GM19238 (cell line): ENCODE measurements at regions not wholly inside any gene's neighbourhood (a gene's known extent, or its start where the extent isn't known, plus 50 kb on each side); places are given as distances from the start of the nearest gene placed in this dataset.

ENCODE experiments used
- DNase-seq: peaks from one replicate; pipeline ENCODE4 v3.0.0; 2011; ENCODE audit warnings: low spot score; ENCODE audit not compliant: insufficient read length

DNA sequence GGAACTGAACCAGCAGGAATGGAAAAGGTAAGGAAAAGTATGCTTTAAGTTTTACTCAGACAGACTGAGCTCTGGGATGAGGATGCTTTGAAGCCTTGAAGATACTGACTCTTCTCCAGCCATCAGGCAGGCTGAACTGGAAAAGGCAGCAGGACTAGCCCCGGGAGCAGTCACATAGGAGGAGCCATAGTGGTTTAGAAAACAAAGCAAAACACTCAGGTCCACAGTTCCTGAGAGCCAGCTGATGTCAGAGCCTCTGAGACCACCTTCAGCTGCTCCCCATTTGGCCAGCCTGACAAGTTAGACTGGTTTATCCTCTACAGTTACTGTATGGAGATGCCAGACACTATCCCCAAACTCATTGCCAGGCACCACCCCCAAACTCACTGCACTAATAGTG lies 167.9 kb upstream of the CPEB2 start:
- DNase-seq: no peak

DNA sequence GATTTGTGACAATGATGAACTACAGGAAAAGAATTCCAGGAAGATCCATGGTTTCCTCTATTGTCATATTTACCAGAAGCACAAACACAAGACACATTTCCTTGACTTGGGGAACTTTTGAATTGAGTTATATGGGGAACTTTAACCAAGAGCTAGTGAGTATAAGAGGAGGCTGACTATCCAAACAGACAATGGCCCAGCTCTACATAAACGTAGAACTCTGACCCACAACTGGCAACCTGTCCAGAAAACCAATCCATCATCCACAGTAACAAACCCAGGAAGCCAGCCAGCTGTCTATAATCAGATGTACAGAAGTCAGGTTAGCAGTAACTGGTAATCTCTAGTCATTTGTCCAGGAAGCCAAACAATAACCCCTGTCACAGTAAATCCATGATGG lies 167.0 kb upstream of the CPEB2 start:
- DNase-seq: no peak

DNA sequence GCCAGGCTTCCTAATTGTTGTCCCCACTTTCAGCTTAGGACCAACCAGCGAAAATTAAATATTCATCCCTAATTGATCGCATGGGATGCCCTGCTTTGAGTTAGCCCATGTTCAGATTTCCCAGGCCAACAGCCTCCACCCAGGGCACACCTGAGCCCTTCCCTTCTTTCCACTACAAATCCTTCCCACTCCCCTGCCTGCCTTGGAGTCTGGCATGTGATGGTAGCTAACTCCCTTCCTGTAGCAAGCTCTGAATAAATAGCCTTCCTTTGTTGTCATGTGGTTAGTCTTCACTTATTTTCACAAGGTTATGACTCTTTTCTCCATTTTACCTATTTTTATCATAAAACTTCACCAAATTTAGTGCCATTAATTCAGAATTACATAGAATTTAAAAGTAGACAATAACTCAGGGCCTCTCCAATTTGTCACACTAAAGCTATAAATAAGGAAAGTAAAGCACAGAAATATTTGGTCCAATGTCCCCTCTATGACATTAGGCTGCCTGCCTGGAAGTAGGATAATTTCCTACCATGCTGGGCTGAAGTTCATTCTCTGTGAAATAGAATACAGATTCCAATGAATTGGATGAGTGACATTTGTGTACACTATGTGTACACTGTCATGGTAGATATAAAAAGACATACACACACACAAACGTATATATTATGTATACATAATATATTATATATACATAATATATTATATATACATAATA lies 166.4 kb upstream of the CPEB2 start:
- DNase-seq: no peak

DNA sequence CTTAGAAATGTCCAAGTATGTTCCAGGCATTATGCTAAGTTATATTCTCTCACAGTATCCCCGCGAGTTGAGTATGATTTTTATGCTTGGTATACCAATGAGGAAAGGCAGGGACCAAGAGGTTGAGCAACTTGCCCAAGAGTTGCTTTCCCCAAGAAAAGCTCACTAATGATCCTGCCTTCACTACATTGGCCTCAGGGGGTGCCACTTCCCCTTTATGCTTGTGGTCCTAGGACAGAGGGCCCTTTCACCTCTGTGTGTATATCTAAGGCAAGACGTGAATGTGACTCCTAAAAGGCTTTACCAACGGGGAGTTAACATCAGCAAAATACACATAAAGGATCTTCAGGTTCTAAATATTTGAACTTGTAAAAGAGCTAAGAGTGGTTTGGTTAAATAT lies 164.4 kb upstream of the CPEB2 start:
- DNase-seq: no peak

DNA sequence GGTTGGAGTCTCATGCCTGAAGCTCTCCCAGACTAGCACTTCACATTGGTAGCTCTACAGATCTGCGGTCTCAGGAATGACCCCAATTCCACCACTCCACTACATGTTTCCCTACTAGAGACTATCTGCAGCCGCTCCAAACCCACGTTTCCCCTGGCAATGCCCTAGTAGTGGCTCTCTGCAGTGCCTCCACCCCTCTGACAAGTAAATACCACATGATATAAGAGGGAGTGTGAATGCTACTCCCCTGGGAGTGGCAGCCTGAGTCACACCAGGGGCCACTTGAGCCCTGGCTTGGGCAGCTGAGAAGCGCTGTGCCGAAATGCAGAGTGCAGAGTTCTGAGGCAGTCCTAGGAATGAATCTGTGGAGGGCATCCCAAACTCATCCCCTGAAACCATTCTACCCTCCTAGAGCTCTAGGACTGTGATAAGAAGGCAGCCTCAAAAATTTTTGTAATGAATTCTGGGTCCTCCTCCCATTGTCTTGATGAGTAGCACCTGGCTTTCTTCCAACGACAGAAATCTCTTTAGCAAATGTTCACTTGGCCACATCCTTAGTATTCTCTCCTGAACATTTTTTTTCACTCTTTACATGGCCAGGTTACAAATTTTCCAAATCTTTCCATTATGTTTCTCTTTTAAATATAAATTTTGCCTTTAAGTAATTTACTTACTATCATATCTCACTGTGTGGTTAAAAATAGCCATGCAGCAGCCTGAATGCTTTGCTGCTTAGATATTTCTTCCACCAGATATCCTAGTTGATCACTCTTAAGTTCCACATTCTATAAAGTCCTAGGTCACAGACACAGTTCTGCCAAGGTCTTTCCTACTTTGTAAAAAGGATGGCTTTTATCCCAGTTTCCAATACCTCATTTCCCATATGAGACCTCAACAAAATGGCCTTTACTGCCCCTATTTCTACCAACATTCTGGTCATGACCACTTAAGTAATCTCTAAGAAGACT lies 160.2 kb upstream of the CPEB2 start:
- DNase-seq: no peak

DNA sequence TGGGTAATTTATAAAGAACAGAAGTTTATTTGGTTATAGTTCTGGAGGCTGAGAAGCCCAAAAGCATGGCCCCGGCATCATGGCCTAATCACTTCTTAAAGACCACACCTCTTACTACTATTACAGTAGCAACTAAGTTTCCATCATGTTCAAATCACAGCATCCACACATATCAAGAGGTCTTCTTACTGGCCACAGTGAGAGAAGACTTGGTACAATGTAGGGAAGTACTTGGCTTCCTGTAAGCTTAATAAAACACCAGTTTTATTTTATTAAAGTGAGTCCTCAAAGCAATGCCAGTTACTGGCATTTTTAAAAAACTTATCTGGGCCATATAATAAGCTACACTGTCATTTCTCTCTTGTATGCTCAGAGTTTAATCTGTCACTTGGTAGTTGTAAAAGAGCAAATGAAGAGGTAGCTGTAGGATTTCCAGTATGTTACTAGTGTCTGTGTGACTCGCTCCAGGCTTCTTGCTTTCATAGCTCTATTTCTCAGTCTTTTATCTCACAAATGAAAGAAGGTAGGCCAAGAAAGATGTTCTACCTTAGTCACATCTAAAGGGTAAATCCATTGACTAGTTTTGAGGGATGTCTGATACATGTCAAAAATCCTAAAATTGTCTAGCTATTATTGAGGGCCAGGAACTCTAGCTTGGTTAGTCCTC lies 159.2 kb upstream of the CPEB2 start:
- DNase-seq: no peak

DNA sequence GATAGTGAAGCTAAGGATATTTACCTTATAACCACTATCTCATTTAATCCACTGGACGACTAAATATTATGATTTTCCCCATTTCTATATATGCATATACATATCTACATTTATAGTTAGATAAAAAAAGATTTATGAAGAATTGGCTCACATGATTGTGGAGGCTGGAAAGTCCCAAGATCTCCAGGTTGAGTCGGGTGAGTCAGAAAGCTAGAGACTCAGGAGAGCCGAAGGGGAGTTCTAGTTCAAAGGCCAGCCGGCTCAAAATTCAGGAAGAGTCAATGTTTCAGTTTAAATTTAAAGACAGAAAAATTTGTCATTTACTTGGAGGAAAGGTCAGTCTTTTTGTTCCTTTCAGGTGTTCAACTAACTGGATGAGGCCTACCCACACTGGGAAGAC lies 158.2 kb upstream of the CPEB2 start:
- DNase-seq: no peak

GRCh38 chr4:14848229-14848628 lies 154.1 kb upstream of the CPEB2 start:
- DNase-seq: no peak

- DNase-seq: no peak
These were observed 151.7 kb upstream of the CPEB2 start for GRCh38 chr4:14850455-14851097.

- no peak for DNase-seq
These were observed 148.9 kb upstream of the CPEB2 start for GRCh38 chr4:14853176-14853943.

- DNase-seq: no peak
These were observed 146.6 kb upstream of the CPEB2 start for GRCh38 chr4:14855719-14856061.

DNA sequence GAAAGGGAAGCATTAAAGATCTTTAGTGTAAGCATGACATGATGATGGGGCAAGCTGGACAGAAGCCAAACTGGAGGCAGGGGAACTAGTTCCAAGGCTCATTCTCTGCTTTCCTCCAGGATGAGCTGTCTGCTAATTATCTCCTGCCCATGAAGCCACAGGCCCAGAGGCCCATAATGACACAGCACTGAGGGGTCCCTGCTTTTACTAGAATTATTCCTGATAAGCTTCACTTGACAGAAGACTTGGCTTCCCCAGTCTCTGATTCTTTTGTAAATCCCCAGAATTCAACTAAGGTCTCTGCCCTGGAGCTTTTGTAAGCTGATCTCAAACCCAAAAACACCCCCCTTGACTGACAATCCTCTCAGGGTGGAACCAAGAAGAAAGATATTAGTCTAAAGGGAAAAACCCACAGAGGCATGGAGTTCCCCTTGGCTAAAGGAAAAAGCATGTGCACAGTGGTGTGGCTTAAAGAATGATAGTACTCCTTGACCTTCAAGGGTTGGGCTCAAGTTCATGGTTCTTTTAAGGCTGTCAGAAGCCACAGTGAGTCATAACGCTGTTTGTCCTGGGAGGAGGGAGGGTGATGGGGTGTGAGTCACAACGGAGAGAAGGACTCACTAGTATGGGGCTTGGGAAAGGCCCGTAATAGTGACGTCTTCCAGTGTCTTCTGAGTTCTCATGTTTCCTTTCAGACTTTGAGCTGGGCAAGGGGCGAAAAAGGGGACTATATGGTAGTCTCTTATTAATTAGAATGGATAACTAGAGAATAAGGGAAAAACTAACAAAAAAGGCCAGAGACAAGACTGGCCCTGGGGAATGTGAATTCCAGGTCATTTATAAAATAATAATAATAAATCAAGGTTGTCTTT lies 146.0 kb upstream of the CPEB2 start:
- DNase-seq: peak; percentile 13

DNA sequence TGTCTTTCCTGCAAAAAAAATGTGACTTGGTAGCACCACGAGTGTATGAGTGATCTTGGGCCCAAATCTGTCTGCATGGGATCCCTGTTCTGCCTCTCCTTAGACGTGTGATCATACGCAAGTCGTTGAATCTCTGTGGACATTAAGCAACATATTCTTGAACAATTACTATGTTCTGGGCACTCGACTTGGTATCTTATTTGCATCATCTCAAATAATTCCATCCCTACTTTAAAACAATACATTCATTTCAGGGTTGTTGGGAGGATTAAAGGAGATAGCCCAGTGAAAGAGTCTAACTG lies 145.4 kb upstream of the CPEB2 start:
- DNase-seq: no peak

- DNase-seq: no peak
These were observed 144.8 kb upstream of the CPEB2 start for GRCh38 chr4:14857475-14857874.

- DNase-seq: no peak
These were observed 144.3 kb upstream of the CPEB2 start for GRCh38 chr4:14857981-14858380.

DNA sequence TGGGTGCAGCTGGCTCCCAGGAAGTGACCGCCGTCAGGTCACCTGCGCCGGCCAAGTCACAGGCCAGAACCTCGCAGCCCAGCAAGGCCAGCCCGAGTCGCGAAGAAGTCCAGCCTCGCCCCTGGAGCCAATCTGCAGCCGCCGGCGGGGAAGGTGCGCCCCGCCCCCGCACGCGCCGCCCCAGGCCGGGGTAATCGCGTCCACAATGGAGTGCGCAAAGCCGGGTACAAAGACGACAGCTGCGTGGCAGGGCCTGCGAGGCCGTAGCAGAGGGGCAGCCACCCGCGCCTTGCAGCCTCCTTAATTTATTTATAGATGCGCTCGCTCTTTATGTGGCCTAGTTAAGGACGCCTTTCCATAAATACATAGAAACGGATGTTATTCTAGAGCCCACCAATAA lies 139.4 kb upstream of the CPEB2 start:
- no peak for DNase-seq

DNA sequence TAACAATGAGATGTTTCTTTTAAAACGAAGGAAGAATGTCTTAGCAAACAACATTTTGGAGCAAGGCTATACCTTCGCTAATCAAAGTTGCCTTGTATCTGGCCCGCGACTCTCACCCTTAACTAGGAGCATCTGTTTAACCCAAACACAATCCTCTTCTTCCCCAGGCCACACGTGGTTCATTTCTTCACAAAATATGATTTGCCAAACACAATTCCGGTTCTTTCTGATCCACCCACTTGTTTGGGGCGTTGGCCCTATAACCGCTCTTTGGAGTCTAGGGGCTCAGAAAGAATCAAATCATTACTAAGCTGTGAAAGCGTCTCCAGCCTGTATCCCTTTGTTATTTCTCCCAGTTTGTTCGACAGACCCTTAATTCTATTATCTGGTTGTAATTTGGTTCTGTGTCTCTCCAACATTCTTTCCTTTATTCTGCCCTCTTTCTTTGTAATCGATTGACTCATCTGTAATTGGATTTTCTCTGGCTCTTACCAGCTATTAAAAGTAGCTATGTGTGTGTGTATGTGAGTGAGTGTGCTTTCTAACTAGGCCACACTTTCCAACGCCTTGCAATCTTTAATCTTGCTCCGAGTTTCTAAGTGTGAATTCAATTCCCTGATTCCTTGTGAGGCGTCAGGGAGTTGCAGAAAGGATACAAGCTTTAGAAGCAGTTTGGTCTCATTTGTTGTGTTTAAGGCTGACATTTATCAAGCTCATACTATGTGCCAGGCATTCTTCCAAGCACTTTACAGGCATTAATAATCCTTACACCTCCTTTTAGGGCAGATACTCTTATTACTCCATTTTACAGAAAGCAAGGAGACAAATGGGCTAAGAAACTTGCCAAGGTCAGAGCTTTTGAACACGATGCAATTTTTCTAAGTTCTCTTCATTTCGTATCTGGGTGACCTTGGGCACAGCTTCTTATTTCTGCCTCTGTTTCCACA lies 138.6 kb upstream of the CPEB2 start:
- no peak for DNase-seq

- no peak for DNase-seq
These were observed 137.8 kb upstream of the CPEB2 start for GRCh38 chr4:14864365-14865030.

- DNase-seq: no peak
These were observed 137.3 kb upstream of the CPEB2 start for GRCh38 chr4:14865031-14865366.
